ENCODE measurements at regions not wholly inside any gene's neighbourhood (a gene's known extent, or its start where the extent isn't known, plus 50 kb on each side); places are given as distances from the start of the nearest gene placed in this dataset.

GRCh38 chr6:6716998-6717763, 128.7 kb downstream of the LY86 start:
- peaks cover 20% of the 10 kb centered on the region for H3K27me3 Mint-ChIP-seq (ENCODE audit: low read depth)
- H3K27ac Mint-ChIP-seq: no peak overlapping the region
- no peak overlapping the region for H3K4me3 Mint-ChIP-seq
- peaks cover 20% of the 10 kb centered on the region for H3K4me1 Mint-ChIP-seq (ENCODE audit: low read depth)
- DNase-seq (ENCODE audit: low spot score): no peak
- H3K36me3 Mint-ChIP-seq (ENCODE audit: low read depth): no peaks in the 10 kb centered on the region
- H3K9me3 Mint-ChIP-seq: no peaks in the 10 kb centered on the region

DNA sequence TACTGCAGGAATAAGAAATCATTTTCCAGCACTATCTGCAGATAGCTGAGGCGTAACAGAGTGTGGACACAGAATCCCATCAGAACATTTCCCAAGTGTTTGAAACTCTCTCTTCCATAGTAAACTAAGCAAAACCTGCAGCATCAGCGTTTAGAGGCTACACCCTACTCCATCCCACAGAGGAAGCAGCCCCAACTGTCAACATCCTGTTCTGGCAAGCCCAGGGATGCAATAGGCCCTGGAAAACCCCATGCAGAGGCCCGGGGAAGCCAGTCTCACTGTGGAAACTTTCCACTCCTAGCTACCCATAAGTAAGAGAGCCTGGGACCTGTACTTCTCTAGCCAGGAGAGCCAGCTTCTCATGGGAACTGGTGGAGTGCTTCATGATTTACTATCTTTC, 129.4 kb downstream of the LY86 start:
- peak overlapping the region; percentile 11 for H3K4me3 Mint-ChIP-seq
- peak overlapping the region; percentile 4 for H3K27ac Mint-ChIP-seq
- H3K4me1 Mint-ChIP-seq (ENCODE audit: low read depth): peaks cover 12% of the 10 kb centered on the region
- no peaks in the 10 kb centered on the region for H3K36me3 Mint-ChIP-seq (ENCODE audit: low read depth)
- H3K9me3 Mint-ChIP-seq: no peaks in the 10 kb centered on the region
- DNase-seq (ENCODE audit: low spot score): no peak
- H3K27me3 Mint-ChIP-seq (ENCODE audit: low read depth): peaks cover 16% of the 10 kb centered on the region

DNA sequence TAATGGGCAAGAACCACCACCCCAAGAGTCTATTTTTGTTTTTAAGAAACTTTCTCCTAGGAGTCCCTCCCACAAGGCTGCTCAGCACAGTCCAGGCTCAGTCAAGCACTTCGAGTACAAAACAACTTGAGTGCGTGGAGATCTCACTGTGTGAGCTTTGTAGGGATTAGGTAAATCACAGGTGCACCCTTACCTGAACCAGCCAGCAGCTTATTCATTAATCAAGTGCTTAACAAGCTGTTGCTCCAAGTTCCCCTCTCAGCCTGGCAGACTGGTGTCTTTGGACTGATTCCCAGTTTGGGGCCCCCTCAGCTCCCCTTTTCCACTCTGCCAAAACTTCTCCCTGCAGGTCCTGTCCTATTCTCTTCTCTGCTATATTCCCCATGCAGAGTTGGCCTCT, 133.1 kb downstream of the LY86 start:
- no peak overlapping the region for H3K27ac Mint-ChIP-seq
- H3K4me3 Mint-ChIP-seq: no peak overlapping the region
- H3K4me1 Mint-ChIP-seq (ENCODE audit: low read depth): peaks cover 15% of the 10 kb centered on the region
- H3K36me3 Mint-ChIP-seq (ENCODE audit: low read depth): no peaks in the 10 kb centered on the region
- peaks cover 31% of the 10 kb centered on the region for H3K27me3 Mint-ChIP-seq (ENCODE audit: low read depth)
- DNase-seq (ENCODE audit: low spot score): no peak
- H3K9me3 Mint-ChIP-seq: no peaks in the 10 kb centered on the region

- H3K27ac Mint-ChIP-seq: no peak overlapping the region
- no peaks in the 10 kb centered on the region for H3K9me3 Mint-ChIP-seq
- H3K4me1 Mint-ChIP-seq (ENCODE audit: low read depth): peaks cover 13% of the 10 kb centered on the region
- no peaks in the 10 kb centered on the region for H3K36me3 Mint-ChIP-seq (ENCODE audit: low read depth)
- peaks cover 32% of the 10 kb centered on the region for H3K27me3 Mint-ChIP-seq (ENCODE audit: low read depth)
- H3K4me3 Mint-ChIP-seq: no peak overlapping the region
- no peak for DNase-seq (ENCODE audit: low spot score)
These were observed 133.7 kb downstream of the LY86 start for GRCh38 chr6:6722195-6722594.

DNA sequence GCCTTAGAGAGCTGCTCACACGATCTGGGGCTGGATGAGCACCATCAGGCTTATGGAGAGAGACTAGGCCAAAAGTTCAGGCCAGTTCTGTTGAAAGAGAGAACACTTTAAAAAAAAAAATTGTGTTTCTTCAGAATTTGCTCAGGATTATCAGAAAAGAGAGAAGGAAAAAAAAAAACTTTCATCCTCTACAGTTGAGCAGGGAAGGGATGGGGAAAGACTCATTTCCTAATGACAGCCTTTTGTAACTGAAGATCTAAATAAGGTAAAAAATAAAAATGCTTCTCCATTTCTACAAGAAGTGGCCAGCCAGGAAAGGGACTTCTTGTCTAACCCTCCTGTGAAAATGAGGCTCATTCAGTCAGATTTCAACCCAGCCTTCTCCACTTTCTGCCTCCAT, 134.8 kb downstream of the LY86 start:
- Mint-ChIP-seq H3K27ac (no peak overlapping the region), H3K4me1 (ENCODE audit: low read depth) (peaks cover 8% of the 10 kb centered on the region), H3K9me3 (no peaks in the 10 kb centered on the region), H3K27me3 (ENCODE audit: low read depth) (peaks cover 36% of the 10 kb centered on the region), H3K36me3 (ENCODE audit: low read depth) (no peaks in the 10 kb centered on the region), H3K4me3 (no peak overlapping the region)
- no peak for DNase-seq (ENCODE audit: low spot score)

DNA sequence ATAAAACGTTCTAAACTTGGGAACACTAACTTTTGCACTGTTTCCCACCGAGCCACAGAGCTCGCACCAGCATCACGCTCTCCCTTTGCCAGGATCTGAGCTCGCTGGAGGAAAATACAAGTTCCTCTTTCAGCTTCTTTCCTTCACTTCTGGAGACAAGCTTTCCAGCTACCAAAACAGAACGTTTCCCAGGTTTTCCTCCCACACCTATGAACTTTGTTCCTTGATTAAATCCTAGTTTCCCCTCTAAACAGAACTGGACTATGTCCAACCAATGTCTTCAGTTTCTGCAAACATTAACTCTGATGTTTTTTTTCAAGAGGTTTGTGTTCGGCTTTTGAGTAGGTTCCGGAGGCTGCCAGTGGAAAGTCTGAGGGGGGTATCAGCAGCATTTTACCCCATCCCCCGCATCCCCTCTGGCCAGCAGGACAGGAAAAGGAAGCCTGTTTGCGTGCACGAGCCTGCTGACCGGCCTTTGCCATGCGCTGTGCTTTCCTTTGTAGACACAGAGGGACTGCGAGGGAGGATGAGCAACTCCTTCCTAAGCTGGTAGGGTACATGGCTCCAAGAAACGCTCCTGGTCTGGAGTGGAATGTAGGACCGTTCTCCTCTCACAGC, 135.5 kb downstream of the LY86 start:
- DNase-seq (ENCODE audit: low spot score): no peak
- no peak overlapping the region for H3K27ac Mint-ChIP-seq
- H3K4me3 Mint-ChIP-seq: no peak overlapping the region
- peaks cover 36% of the 10 kb centered on the region for H3K27me3 Mint-ChIP-seq (ENCODE audit: low read depth)
- no peaks in the 10 kb centered on the region for H3K36me3 Mint-ChIP-seq (ENCODE audit: low read depth)
- peaks cover 9% of the 10 kb centered on the region for H3K4me1 Mint-ChIP-seq (ENCODE audit: low read depth)
- no peaks in the 10 kb centered on the region for H3K9me3 Mint-ChIP-seq

DNA sequence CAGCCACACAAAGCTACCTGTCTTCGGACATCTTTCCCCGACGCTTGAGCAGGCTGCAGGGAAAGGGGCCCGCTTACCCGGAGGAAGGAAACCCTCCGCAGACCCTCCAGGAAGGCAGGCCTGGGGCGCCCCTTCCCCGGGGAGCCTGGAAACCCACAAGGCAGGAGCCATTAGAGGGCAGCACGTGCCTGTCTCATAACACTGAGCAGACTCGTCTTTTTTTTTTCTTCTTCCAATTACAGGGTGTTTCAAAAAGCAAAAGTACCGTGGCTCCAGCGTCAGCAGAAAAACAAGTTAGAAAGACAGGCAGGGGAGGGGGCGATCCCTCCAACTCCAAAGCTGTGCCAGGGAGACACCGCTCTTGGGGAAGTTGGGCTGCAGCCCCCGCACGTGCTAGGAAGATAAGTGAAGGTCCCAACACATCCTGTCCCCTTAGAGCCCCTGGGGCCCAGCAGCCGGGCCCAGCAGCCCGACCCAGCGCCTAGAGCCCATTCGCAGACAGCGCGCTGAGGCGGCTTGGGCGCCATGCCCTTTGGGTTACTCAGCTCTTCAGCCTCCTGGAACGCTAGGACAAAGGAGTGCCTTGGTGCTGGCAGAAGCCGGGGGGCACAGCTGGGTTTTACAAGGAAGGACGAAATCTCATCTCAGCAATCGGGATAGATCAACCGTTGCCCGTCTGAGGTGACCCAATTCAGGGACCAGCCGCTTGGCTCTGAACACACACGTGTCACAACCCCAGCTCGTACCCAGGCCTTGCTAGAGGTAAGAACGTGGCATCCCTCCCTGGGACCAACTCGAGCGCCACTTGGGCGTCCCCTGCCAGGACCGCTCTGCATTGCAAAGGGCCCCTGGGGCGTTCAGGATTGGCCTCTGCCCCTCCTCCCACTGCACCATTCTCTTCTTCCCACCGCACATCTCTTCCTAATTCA, 136.3 kb downstream of the LY86 start:
- peak overlapping the region; percentile 66 for H3K4me3 Mint-ChIP-seq
- H3K27ac Mint-ChIP-seq: peak overlapping the region; percentile 22
- DNase-seq (ENCODE audit: low spot score): peak; percentile 23
- H3K9me3 Mint-ChIP-seq: no peaks in the 10 kb centered on the region
- H3K36me3 Mint-ChIP-seq (ENCODE audit: low read depth): no peaks in the 10 kb centered on the region
- peaks cover 40% of the 10 kb centered on the region for H3K27me3 Mint-ChIP-seq (ENCODE audit: low read depth)
- peaks cover 9% of the 10 kb centered on the region for H3K4me1 Mint-ChIP-seq (ENCODE audit: low read depth)

DNA sequence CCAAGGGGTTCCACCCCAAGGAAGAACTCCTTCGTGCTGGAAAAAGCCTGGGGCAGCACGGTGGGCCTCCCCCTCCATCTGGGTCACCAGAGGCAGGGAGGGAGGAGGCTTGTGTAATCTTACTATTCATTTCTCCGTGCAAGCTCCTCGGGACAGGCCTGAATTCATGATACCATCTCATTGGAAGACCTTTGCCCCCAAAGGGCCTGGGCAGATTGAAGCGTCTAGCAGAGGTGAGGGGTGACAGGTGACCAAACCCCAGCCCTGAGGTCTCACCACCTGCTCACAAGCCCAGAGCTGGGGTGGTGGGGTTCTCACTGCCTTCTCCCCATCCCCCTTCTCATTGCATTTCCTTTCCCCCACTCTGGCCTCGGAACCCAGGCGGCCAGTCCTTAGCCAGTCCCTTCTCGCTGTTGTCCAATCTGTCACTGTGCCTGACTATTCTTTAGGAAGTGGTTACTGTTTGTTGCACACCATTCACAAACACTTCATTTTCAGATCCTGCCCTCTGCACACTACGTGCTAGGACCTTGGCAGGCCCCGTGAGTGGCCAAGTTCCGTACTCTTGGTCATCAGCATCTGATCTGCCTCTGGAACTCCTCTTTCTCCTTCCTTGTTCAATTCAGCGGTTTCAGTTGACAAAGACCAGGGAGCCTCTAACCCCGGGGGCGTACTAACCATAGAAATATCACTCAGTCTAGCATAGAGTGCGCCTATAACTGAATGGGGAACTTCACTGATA, 137.1 kb downstream of the LY86 start:
- peaks cover 9% of the 10 kb centered on the region for H3K4me1 Mint-ChIP-seq (ENCODE audit: low read depth)
- peak overlapping the region; percentile 11 for H3K4me3 Mint-ChIP-seq
- H3K9me3 Mint-ChIP-seq: no peaks in the 10 kb centered on the region
- peaks cover 37% of the 10 kb centered on the region for H3K27me3 Mint-ChIP-seq (ENCODE audit: low read depth)
- no peak overlapping the region for H3K27ac Mint-ChIP-seq
- DNase-seq (ENCODE audit: low spot score): no peak
- no peaks in the 10 kb centered on the region for H3K36me3 Mint-ChIP-seq (ENCODE audit: low read depth)

- peaks cover 36% of the 10 kb centered on the region for H3K27me3 Mint-ChIP-seq (ENCODE audit: low read depth)
- no peak for DNase-seq (ENCODE audit: low spot score)
- peaks cover 9% of the 10 kb centered on the region for H3K4me1 Mint-ChIP-seq (ENCODE audit: low read depth)
- H3K36me3 Mint-ChIP-seq (ENCODE audit: low read depth): no peaks in the 10 kb centered on the region
- no peaks in the 10 kb centered on the region for H3K9me3 Mint-ChIP-seq
- H3K27ac Mint-ChIP-seq: no peak overlapping the region
- no peak overlapping the region for H3K4me3 Mint-ChIP-seq
These were observed 139.8 kb downstream of the LY86 start for GRCh38 chr6:6728169-6728941.

- Mint-ChIP-seq H3K9me3 (no peaks in the 10 kb centered on the region), H3K27me3 (ENCODE audit: low read depth) (peaks cover 41% of the 10 kb centered on the region), H3K27ac (no peak overlapping the region), H3K36me3 (ENCODE audit: low read depth) (no peaks in the 10 kb centered on the region), H3K4me3 (no peak overlapping the region), H3K4me1 (ENCODE audit: low read depth) (peaks cover 5% of the 10 kb centered on the region)
- DNase-seq (ENCODE audit: low spot score): no peak
These were observed 141.5 kb downstream of the LY86 start for GRCh38 chr6:6729971-6730370.

- no peak overlapping the region for H3K4me3 Mint-ChIP-seq
- no peaks in the 10 kb centered on the region for H3K9me3 Mint-ChIP-seq
- no peak for DNase-seq (ENCODE audit: low spot score)
- H3K4me1 Mint-ChIP-seq (ENCODE audit: low read depth): peaks cover 3% of the 10 kb centered on the region
- H3K27me3 Mint-ChIP-seq (ENCODE audit: low read depth): peaks cover 39% of the 10 kb centered on the region
- no peak overlapping the region for H3K27ac Mint-ChIP-seq
- no peaks in the 10 kb centered on the region for H3K36me3 Mint-ChIP-seq (ENCODE audit: low read depth)
These were observed 142.3 kb downstream of the LY86 start for GRCh38 chr6:6730831-6731230.

DNA sequence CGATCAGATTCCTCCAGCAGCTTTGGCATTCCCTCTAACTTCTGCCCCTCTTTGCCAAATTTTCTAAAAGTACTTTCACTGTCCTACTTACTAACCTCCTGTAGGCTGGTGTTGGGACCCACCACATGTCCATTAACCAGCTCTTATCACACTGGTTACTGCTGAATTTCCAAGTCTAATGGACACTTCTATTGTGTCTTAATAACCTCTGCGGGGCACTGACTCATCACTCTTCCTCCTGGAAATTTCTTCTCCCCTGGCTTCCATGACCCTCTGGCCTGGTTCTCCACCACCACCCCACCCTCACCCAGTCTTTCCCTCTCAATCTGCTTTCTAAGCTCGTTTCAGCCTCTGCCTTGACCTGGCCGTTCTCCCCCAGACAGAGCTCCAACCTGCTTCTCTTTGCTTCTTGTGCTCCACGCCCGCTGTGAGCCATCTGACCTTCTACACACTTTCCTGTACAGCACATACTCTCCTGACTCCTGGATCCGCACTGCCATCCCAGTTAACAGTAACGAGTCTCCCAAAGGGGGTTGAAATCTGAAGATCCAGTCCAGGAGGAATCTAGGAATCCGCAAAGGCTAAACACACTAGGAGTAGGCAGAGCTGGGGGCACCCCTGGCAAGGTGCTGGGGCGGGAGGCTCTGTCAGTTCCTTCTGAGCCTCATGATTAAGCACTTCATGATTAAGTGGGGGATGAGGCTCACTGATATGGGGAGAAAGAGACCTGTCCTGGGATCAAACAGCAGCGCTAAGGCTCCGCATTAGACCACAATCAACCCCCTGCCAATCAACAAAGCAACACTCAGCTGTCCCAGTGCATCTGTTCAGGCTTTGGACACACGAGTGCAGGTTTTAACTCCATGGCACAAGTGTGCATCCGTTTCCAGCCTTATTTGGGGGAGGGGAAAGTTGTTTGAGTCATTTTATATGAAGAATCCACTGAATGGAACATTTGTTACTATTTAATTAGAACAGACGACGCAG, 146.3 kb downstream of the LY86 start:
- peaks cover 50% of the 10 kb centered on the region for H3K27me3 Mint-ChIP-seq (ENCODE audit: low read depth)
- H3K4me1 Mint-ChIP-seq (ENCODE audit: low read depth): no peaks in the 10 kb centered on the region
- no peaks in the 10 kb centered on the region for H3K36me3 Mint-ChIP-seq (ENCODE audit: low read depth)
- DNase-seq (ENCODE audit: low spot score): no peak
- H3K9me3 Mint-ChIP-seq: no peaks in the 10 kb centered on the region
- no peak overlapping the region for H3K27ac Mint-ChIP-seq
- no peak overlapping the region for H3K4me3 Mint-ChIP-seq
